Adrenal gland (tissue), 5 donors: ENCODE measurements at regions not wholly inside any gene's neighbourhood (a gene's known extent, or its start where the extent isn't known, plus 50 kb on each side); places are given as distances from the start of the nearest gene placed in this dataset.

Experiments
- CTCF ChIP-seq, 6 experiments: fragments of 450-650 bp in 4 of 6; fragments of 200-600 bp in 2 of 6; sonication (generic) in 1 of 6; IDR thresholded peaks; 1 replicate in 5 of 6; 2 replicates in 1 of 6; pipeline versions ENCODE4 v1.5.1 to v1.8.0; 2016 to 2021; ENCODE audit warnings: antibody characterized with exemption in 6 of 6, mild to moderate bottlenecking in 2 of 6, moderate library complexity in 1 of 6
- POLR2A ChIP-seq, 2 donors: fragments of 450-650 bp; IDR thresholded peaks; one replicate each; pipeline ENCODE4 v1.6.1; 2017; ENCODE audit warnings: antibody characterized with exemption in 2 of 2, mild to moderate bottlenecking in 2 of 2, moderate library complexity in 1 of 2
- donor health status: DM: no; HTN: no; CAD: no.

- no peak for TF ChIP-seq CTCF (IDR thresholded peaks at IDR 0.05)
- TF ChIP-seq POLR2A (IDR thresholded peaks at IDR 0.05): no peak
These were observed 363.2 kb downstream of the THBS2 start for GRCh38 chr6:168890306-168890980.
